ENCODE measurements at regions not wholly inside any gene's neighbourhood (a gene's known extent, or its start where the extent isn't known, plus 50 kb on each side); places are given as distances from the start of the nearest gene placed in this dataset.
"Not testable (repeated sequence)": the region's sequence is repeated elsewhere in the genome, so short reads cannot be mapped to it uniquely, and the experiment has no call there.

DNA sequence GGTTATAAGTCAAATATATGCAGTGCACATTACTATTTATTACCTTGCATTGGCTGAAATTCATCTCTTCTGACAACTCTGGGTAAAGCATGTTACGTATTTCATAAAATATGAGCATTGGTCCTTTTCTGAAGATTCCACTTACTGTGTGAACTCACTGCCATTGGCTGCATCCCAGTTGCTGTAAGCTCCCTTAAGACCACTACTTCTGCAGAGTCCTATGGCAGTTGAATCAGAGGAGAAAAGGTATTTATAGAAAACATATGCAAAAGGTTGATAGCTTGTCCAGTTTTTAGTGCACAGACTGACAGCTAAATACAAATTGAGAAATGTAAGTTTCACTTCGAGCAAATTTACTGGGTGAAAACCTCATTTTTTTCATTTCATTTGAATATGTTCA is 394.6 kb upstream of the ARRDC3 start:
- H3K9me3 Mint-ChIP-seq, result peaks cover 0 to 4% (median 0%) of the 10 kb centered on the region in 7 donors
- no peak for DNase-seq
- no peak for ATAC-seq (ENCODE audit: low read depth in 2 of 2)
- H3K27ac Mint-ChIP-seq, result no peak overlapping the region
- no peaks in the 10 kb centered on the region for H3K4me1 Mint-ChIP-seq
- H3K27me3 Mint-ChIP-seq, result no peaks in the 10 kb centered on the region
- no peaks in the 10 kb centered on the region for H3K36me3 Mint-ChIP-seq
- no peak overlapping the region for H3K4me3 Mint-ChIP-seq

DNA sequence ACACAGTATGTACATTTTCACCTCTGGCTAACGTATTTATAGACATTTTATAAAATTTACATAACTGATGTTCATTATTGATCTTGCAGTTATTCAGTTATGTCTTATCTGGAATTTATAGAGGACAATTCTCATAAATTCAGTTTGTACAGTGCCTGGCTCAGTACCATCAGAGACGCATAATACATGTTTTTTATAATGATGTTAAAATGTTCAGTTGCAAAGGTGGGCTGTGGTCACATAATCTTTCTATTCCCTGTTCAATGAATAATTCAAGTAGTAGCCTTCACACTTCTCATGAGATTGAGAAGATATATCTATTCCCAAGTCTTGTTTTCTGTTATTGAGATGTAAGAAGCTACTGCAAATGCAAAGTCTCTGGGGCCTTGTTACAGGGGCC is 393.1 kb upstream of the ARRDC3 start:
- ATAC-seq (ENCODE audit: low read depth in 2 of 2) (no peak), DNase-seq (no peak)
- Mint-ChIP-seq H3K4me1 (no peaks in the 10 kb centered on the region), H3K36me3 (no peaks in the 10 kb centered on the region), H3K27me3 (no peaks in the 10 kb centered on the region), H3K9me3 (peaks cover 0 to 4% (median 0%) of the 10 kb centered on the region in 7 donors), H3K4me3 (no peak overlapping the region), H3K27ac (no peak overlapping the region)

- Mint-ChIP-seq H3K27ac (no peak overlapping the region), H3K36me3 (no peaks in the 10 kb centered on the region), H3K4me1 (no peaks in the 10 kb centered on the region), H3K9me3 (peaks cover 0 to 3% (median 0%) of the 10 kb centered on the region in 7 donors), H3K27me3 (no peaks in the 10 kb centered on the region), H3K4me3 (no peak overlapping the region)
- ATAC-seq (ENCODE audit: low read depth in 2 of 2) (no peak), DNase-seq (no peak)
These were observed 387.3 kb upstream of the ARRDC3 start for GRCh38 chr5:91770400-91770799.

GRCh38 chr5:91757383-91757782 is 374.3 kb upstream of the ARRDC3 start:
- H3K4me1 Mint-ChIP-seq; H3K27me3 Mint-ChIP-seq; H3K4me3 Mint-ChIP-seq; H3K36me3 Mint-ChIP-seq; ATAC-seq (ENCODE audit: low read depth in 2 of 2); H3K9me3 Mint-ChIP-seq; H3K27ac Mint-ChIP-seq; DNase-seq: not testable (repeated sequence)

DNA sequence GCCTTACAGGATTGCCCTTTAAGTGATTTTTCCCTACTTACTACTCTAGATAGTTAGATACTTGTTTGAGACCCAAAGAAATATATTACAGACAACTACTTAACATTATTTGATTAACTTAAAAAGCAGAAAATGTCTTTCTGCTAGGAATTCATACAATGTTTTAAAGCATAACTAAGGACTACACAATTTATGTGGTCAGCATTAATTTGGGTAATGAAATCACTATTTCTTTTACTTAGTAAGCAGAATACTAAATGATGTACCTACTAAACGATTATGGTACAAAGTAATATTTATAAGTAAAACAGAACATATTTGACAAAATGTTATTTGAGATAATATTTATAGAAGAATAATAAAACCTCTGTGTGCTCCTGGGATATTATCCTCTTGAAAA is 371.9 kb upstream of the ARRDC3 start:
- H3K4me1 Mint-ChIP-seq, result no peaks in the 10 kb centered on the region
- no peaks in the 10 kb centered on the region for H3K27me3 Mint-ChIP-seq
- ATAC-seq (ENCODE audit: low read depth in 2 of 2), result no peak

GRCh38 chr5:91744470-91744869 is 361.4 kb upstream of the ARRDC3 start:
- H3K27ac Mint-ChIP-seq; ATAC-seq (ENCODE audit: low read depth in 2 of 2); H3K4me1 Mint-ChIP-seq; H3K36me3 Mint-ChIP-seq; H3K9me3 Mint-ChIP-seq; DNase-seq; H3K4me3 Mint-ChIP-seq; H3K27me3 Mint-ChIP-seq: not testable (repeated sequence)

More for the DNA sequence above, 371.9 kb upstream of the ARRDC3 start:
- no peak for DNase-seq
- no peaks in the 10 kb centered on the region for H3K36me3 Mint-ChIP-seq
- H3K27ac Mint-ChIP-seq, result no peak overlapping the region
- H3K4me3 Mint-ChIP-seq, result no peak overlapping the region
- peaks cover 0 to 8% (median 4%) of the 10 kb centered on the region in 7 donors for H3K9me3 Mint-ChIP-seq

GRCh38 chr5:91742550-91742949 is 359.4 kb upstream of the ARRDC3 start:
- Mint-ChIP-seq H3K4me3 (no peak overlapping the region), H3K27ac (no peak overlapping the region), H3K27me3 (no peaks in the 10 kb centered on the region), H3K9me3 (peaks cover 0 to 8% (median 0%) of the 10 kb centered on the region in 7 donors), H3K36me3 (no peaks in the 10 kb centered on the region), H3K4me1 (no peaks in the 10 kb centered on the region)
- DNase-seq, result no peak
- no peak for ATAC-seq (ENCODE audit: low read depth in 2 of 2)

GRCh38 chr5:91741764-91742505 is 358.8 kb upstream of the ARRDC3 start:
- H3K27me3 Mint-ChIP-seq, result no peaks in the 10 kb centered on the region
- no peak overlapping the region for H3K27ac Mint-ChIP-seq
- DNase-seq, result no peak
- H3K36me3 Mint-ChIP-seq, result no peaks in the 10 kb centered on the region
- no peak for ATAC-seq (ENCODE audit: low read depth in 2 of 2)
- H3K4me1 Mint-ChIP-seq, result no peaks in the 10 kb centered on the region
- H3K4me3 Mint-ChIP-seq, result no peak overlapping the region
- peaks cover 0 to 8% (median 0%) of the 10 kb centered on the region in 7 donors for H3K9me3 Mint-ChIP-seq

- H3K27me3 Mint-ChIP-seq, result no peaks in the 10 kb centered on the region
- no peaks in the 10 kb centered on the region for H3K36me3 Mint-ChIP-seq
- peaks cover 0 to 3% (median 0%) of the 10 kb centered on the region in 7 donors for H3K9me3 Mint-ChIP-seq
- H3K27ac Mint-ChIP-seq, result no peak overlapping the region
- no peaks in the 10 kb centered on the region for H3K4me1 Mint-ChIP-seq
- DNase-seq (no peak), ATAC-seq (ENCODE audit: low read depth in 2 of 2) (no peak)
- H3K4me3 Mint-ChIP-seq, result no peak overlapping the region
These were observed 346.9 kb upstream of the ARRDC3 start for GRCh38 chr5:91730026-91730425.

- H3K4me1 Mint-ChIP-seq, result no peaks in the 10 kb centered on the region
- no peaks in the 10 kb centered on the region for H3K27me3 Mint-ChIP-seq
- no peak overlapping the region for H3K27ac Mint-ChIP-seq
These were observed 344.3 kb upstream of the ARRDC3 start for GRCh38 chr5:91727463-91727862.

GRCh38 chr5:91722736-91723467 is 339.8 kb upstream of the ARRDC3 start:
- no peak for DNase-seq
- ATAC-seq (ENCODE audit: low read depth in 2 of 2), result no peak
- no peak overlapping the region for H3K4me3 Mint-ChIP-seq
- no peaks in the 10 kb centered on the region for H3K27me3 Mint-ChIP-seq
- no peak overlapping the region for H3K27ac Mint-ChIP-seq
- H3K36me3 Mint-ChIP-seq, result no peaks in the 10 kb centered on the region
- H3K4me1 Mint-ChIP-seq, result no peaks in the 10 kb centered on the region
- H3K9me3 Mint-ChIP-seq, result peaks cover 0 to 3% (median 0%) of the 10 kb centered on the region in 7 donors

More at GRCh38 chr5:91727463-91727862, 344.3 kb upstream of the ARRDC3 start:
- Mint-ChIP-seq H3K4me3 (no peak overlapping the region), H3K36me3 (no peaks in the 10 kb centered on the region), H3K9me3 (peaks cover 0 to 3% (median 0%) of the 10 kb centered on the region in 7 donors)
- DNase-seq, result no peak
- ATAC-seq (ENCODE audit: low read depth in 2 of 2), result no peak

- Mint-ChIP-seq H3K9me3 (peaks cover 0 to 6% (median 5%) of the 10 kb centered on the region in 7 donors), H3K4me3 (no peak overlapping the region), H3K27ac (no peak overlapping the region), H3K27me3 (no peaks in the 10 kb centered on the region), H3K36me3 (no peaks in the 10 kb centered on the region), H3K4me1 (no peaks in the 10 kb centered on the region)
- no peak for DNase-seq
- no peak for ATAC-seq (ENCODE audit: low read depth in 2 of 2)
These were observed 329.6 kb upstream of the ARRDC3 start for GRCh38 chr5:91712718-91713117.

GRCh38 chr5:91707521-91707841 is 324.4 kb upstream of the ARRDC3 start:
- Mint-ChIP-seq H3K27me3 (no peaks in the 10 kb centered on the region), H3K27ac (no peak overlapping the region), H3K4me3 (no peak overlapping the region), H3K36me3 (no peaks in the 10 kb centered on the region), H3K9me3 (peaks cover 0 to 15% (median 2%) of the 10 kb centered on the region in 7 donors), H3K4me1 (no peaks in the 10 kb centered on the region)
- ATAC-seq (ENCODE audit: low read depth in 2 of 2) (no peak), DNase-seq (no peak)

GRCh38 chr5:91706785-91707520 is 323.8 kb upstream of the ARRDC3 start:
- no peak for ATAC-seq (ENCODE audit: low read depth in 2 of 2)

More at GRCh38 chr5:91706785-91707520, 323.8 kb upstream of the ARRDC3 start:
- no peaks in the 10 kb centered on the region for H3K4me1 Mint-ChIP-seq
- DNase-seq, result no peak
- H3K27me3 Mint-ChIP-seq, result no peaks in the 10 kb centered on the region
- H3K9me3 Mint-ChIP-seq, result peaks cover 0 to 15% (median 2%) of the 10 kb centered on the region in 7 donors
- no peaks in the 10 kb centered on the region for H3K36me3 Mint-ChIP-seq
- H3K27ac Mint-ChIP-seq, result no peak overlapping the region
- H3K4me3 Mint-ChIP-seq, result no peak overlapping the region
